Fibroblast of skin of left quadriceps (primary cell): ENCODE measurements at regions not wholly inside any gene's neighbourhood (a gene's known extent, or its start where the extent isn't known, plus 50 kb on each side); places are given as distances from the start of the nearest gene placed in this dataset.
"Not testable (repeated sequence)": the region's sequence is repeated elsewhere in the genome, so short reads cannot be mapped to it uniquely, and the experiment has no call there.

Source experiments
- DNase-seq, 2 experiments: peaks; one replicate each; pipeline ENCODE4 v3.0.0-alpha.2; 2013; ENCODE audit warnings: low read depth in 2 of 2

DNA sequence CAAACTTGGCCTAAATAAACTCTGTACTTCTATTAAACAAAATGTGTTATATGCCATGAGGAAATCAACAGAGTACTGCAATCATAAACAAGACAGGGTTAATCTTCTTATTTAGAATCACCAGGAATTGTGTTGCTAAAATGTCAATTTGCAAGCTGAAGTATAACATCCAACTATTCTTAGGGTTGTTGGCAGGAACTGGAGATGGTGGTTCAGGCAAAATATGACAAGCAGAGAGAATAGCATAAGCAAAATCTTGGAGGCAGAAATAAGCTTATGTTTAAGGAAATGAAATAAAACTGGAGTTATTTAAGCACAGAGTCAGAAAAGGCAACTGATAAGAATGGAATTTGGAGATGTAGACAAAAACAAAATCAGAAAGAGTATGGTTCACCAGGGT, 463.8 kb upstream of the SLC8A1 start:
- DNase-seq = no peak

GRCh38 chr2:40935349-40935748, 483.5 kb upstream of the SLC8A1 start:
- DNase-seq = no peak

- DNase-seq = no peak
Observed at GRCh38 chr2:40937284-40937683, 485.4 kb upstream of the SLC8A1 start.

GRCh38 chr2:40953341-40953740, 501.5 kb upstream of the SLC8A1 start:
- no peak for DNase-seq

GRCh38 chr2:40955042-40955441, 503.2 kb upstream of the SLC8A1 start:
- peak in 1 of 2 experiments; percentile 1 for DNase-seq

- no peak for DNase-seq
Observed at GRCh38 chr2:40955635-40956034, 503.7 kb upstream of the SLC8A1 start.

- no peak for DNase-seq
Observed at GRCh38 chr2:40957508-40957907, 505.6 kb upstream of the SLC8A1 start.

DNA sequence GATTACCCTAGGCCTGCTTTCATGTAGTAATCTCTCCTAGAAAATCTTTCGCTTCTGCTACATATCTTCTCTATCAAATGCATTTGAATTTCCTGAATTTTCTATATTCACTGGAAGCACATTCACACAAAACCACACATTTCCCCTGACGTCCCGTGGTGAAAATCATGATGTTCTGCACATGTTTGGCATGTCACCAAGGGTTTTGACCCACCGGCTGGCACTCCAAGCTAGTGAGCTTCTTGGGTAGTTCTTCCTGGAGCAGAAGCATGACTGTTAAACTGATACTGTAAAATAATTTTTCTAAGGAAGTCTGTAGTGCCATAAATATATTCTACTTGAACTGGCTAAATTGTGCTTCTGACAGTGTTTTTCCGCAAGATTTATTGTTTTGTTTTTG, 510.1 kb upstream of the SLC8A1 start:
- no peak for DNase-seq

GRCh38 chr2:40964509-40965250, 512.8 kb upstream of the SLC8A1 start:
- no peak for DNase-seq

- DNase-seq = no peak
Observed at GRCh38 chr2:40967451-40967850, 515.6 kb upstream of the SLC8A1 start.

GRCh38 chr2:40975151-40975550, 523.3 kb upstream of the SLC8A1 start:
- no peak for DNase-seq

GRCh38 chr2:40997362-40997761, 545.5 kb upstream of the SLC8A1 start:
- no peak for DNase-seq

- DNase-seq = no peak
Observed at GRCh38 chr2:41000374-41000773, 548.5 kb upstream of the SLC8A1 start.

DNA sequence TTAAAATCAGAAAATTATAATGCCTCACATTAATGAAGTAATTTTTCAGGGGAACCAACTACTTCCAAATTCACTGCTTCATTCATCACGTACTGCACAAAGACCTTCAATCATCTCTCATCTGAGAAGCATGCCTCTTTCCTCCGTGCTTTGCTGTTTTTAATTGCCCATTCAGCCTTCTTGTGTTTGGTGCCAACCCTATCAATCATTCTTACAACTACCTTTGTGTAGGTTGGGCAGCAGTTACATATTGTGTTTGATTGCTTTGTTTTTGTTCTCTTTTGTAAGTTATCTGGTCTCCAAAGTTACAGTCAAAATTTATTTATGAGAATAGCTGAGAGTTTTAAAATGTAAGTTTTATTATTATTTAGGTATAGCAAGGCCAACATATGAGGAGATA, 549.0 kb upstream of the SLC8A1 start:
- no peak for DNase-seq

DNA sequence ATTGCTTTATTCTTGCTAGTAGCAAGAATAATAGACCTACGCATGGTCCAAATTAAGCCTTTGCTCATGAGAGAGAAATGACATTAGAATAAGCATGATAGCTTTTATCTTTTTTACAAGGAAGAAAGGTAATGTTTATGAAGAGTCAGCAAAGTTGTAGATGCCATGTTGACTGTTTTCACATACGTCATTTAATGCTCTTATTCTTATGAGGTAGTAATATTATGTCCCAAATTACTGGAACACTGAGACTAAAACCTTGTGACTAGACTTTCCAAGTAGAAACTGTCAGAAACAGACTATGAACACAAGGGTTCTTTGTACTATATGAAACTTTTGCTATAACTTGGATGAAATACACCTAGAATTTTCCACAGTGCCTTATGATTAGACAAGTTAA, 552.8 kb upstream of the SLC8A1 start:
- DNase-seq = no peak

- DNase-seq = no peak
Observed at GRCh38 chr2:41020358-41020757, 568.5 kb upstream of the SLC8A1 start.

DNA sequence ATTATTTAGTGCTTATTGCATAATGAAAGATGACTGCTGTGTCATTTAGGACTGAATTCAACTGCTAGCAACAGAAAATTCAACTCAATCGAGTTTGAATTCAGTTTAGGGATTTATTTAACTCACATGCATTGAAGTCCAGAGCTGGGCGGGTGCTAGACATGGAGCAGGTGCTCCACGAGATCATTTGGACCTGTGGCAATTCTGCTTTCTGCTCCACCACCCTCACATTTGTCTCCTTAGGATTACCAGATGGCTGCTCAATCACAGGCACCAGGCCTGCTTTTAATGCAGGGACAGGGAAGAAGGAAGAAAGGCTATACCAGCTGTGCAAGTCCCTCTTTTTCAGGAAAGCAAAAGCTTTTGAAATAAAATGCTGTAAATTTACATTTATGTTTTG, 572.9 kb upstream of the SLC8A1 start:
- DNase-seq = no peak

DNA sequence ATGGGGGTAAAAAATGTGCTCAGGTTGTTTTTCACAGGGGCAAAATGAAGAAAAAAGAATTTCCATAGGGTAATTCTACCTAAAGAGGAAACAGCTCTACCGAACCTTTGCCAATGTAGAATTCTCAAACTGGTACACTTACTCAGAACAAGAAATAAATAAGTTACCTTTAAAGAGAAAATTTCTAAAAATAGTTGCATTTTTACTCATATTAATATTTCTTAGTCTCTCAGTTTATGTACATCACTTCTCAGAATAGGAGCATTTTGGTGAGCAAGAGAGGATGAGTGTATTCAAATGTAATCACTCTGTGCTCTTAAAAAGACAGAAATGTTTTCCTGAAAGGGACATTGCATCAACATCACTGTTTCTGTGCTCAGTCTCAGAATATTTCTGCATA, 574.7 kb upstream of the SLC8A1 start:
- DNase-seq = no peak

GRCh38 chr2:41027095-41027494, 575.2 kb upstream of the SLC8A1 start:
- DNase-seq = no peak

DNA sequence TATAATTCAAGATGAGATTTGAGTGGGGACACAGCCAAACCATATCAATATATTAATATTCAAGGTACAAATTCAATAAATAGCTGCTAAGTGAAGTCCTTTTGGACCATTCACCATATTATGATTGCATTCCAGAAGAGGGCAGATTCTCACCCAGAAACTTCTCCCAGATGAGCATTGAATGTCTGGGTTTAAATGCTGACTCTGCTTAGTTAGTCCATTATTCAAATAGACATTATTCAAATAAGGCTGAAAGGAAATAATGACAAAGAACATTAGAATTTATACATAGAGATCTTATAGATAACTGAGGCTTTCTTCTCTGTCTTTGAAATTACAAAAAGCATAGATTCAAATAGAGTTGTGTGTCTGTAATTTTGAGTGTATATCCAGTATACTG, 579.4 kb upstream of the SLC8A1 start:
- DNase-seq = no peak

GRCh38 chr2:41032715-41033114, 580.8 kb upstream of the SLC8A1 start:
- no peak for DNase-seq

- no peak for DNase-seq
Observed at GRCh38 chr2:41033127-41033526, 581.2 kb upstream of the SLC8A1 start.

DNA sequence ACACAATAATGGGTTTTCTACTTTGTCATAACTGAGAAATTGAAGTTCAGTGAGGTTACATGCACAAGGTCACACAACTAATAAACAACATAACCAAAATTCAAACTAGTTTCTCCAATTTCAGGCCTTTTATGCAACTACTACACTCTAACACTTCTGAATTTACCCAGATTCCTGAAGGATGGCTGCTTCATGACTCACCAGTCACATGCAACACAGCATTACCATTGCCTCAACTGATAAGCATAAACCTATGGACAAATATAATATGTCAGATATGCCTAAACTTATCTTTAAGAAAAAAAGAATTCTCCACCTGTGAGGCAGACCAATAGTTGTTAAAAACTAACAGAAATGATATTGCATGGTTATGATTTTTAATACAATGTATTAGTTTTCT, 586.5 kb upstream of the SLC8A1 start:
- peak in 1 of 2 experiments; percentile 14 for DNase-seq

DNA sequence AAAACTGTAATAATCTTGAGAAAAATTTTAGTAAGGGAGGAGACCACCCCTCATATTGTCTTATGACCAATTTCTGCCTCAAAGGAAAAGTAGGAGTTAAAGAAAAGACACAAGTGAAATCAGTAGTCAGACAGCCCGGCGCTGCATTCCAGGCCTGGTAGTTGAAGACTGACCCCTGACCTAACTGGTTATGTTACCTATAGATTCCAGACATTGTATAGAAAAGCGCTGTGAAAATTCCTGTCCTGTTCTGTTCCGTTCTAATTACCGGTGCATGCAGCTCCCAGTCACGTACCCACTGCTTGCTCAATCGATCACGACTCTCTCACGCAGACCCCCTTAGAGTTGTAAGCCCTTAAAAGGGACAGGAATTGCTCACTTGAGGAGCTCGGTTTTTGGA, 587.9 kb upstream of the SLC8A1 start:
- DNase-seq = not testable (repeated sequence)
